Fibroblast of the aortic adventitia (primary cell): ENCODE measurements at regions not wholly inside any gene's neighbourhood (a gene's known extent, or its start where the extent isn't known, plus 50 kb on each side); places are given as distances from the start of the nearest gene placed in this dataset.
A peak's percentile ranks its signal among the peaks of the same experiment; 100 is the strongest.

Source experiments
- DNase-seq: peaks from one replicate; pipeline ENCODE4 v3.0.0-alpha.2; 2010; ENCODE audit warnings: low read depth
- H3K4me3 ChIP-seq: 2 replicates; pipeline ENCODE4 v1.5.1; 2011; ENCODE audit warnings: low read depth, mild to moderate bottlenecking, control low read depth, low read length, moderate library complexity
- CTCF ChIP-seq: IDR thresholded peaks from 2 replicates; pipeline ENCODE4 v1.5.1; 2011; ENCODE audit warnings: mild to moderate bottlenecking, low read length, control low read depth, inconsistent platforms; ENCODE audit not compliant: insufficient read depth

GRCh38 chr1:168416220-168416619 lies 127.6 kb downstream of the XCL2 start:
- TF ChIP-seq CTCF, result no peak
- no peak overlapping the region for H3K4me3 ChIP-seq
- DNase-seq, result no peak

- no peak for TF ChIP-seq CTCF
- DNase-seq, result no peak
- H3K4me3 ChIP-seq, result no peak overlapping the region
Measured at GRCh38 chr1:168414914-168415313, 128.9 kb downstream of the XCL2 start.

- no peak for DNase-seq
- TF ChIP-seq CTCF, result no peak
- H3K4me3 ChIP-seq, result no peak overlapping the region
Measured at GRCh38 chr1:168410464-168410863, 129.8 kb downstream of the TBX19 start.

GRCh38 chr1:168408884-168409283 lies 128.2 kb downstream of the TBX19 start:
- TF ChIP-seq CTCF, result no peak
- peak; percentile 17 for DNase-seq
- no peak overlapping the region for H3K4me3 ChIP-seq

- no peak for TF ChIP-seq CTCF
- peak; percentile 35 for DNase-seq
- H3K4me3 ChIP-seq, result no peak overlapping the region
Measured at GRCh38 chr1:168408539-168408865, 127.8 kb downstream of the TBX19 start.

GRCh38 chr1:168407832-168408538 lies 127.3 kb downstream of the TBX19 start:
- no peak for TF ChIP-seq CTCF
- no peak for DNase-seq

More at GRCh38 chr1:168407832-168408538, 127.3 kb downstream of the TBX19 start:
- no peak overlapping the region for H3K4me3 ChIP-seq
